Trophoblast cell (in vitro differentiated cells and primary cell): ENCODE measurements at regions not wholly inside any gene's neighbourhood (a gene's known extent, or its start where the extent isn't known, plus 50 kb on each side); places are given as distances from the start of the nearest gene placed in this dataset.

Source experiments
- DNase-seq, 2 donors: peaks; one replicate each; pipeline ENCODE4 v3.0.0-alpha.2; 2016
- H2AFZ ChIP-seq: 2 replicates; pipeline ENCODE4 v1.6.1; 2013; ENCODE audit warnings: low read length, moderate library complexity, mild to moderate bottlenecking; ENCODE audit not compliant: insufficient read depth, poor library complexity
- H2AK5ac ChIP-seq: 2 replicates; pipeline ENCODE4 v1.6.1; 2013; ENCODE audit warnings: mild to moderate bottlenecking, low read length
- H2BK120ac ChIP-seq: 2 replicates; pipeline ENCODE4 v1.6.1; 2013; ENCODE audit warnings: low read length, mild to moderate bottlenecking, moderate library complexity; ENCODE audit not compliant: insufficient read depth, poor library complexity
- H2BK12ac ChIP-seq: 2 replicates; pipeline ENCODE4 v1.6.1; 2013; ENCODE audit warnings: mild to moderate bottlenecking, low read length, moderate library complexity
- H2BK5ac ChIP-seq: 2 replicates; pipeline ENCODE4 v1.6.1; 2013; ENCODE audit warnings: low read length, low read depth, moderate library complexity, mild to moderate bottlenecking; ENCODE audit not compliant: poor library complexity
- H3K14ac ChIP-seq: 2 replicates; pipeline ENCODE4 v1.6.1; 2013; ENCODE audit warnings: mild to moderate bottlenecking, low read length
- H3K18ac ChIP-seq: 2 replicates; pipeline ENCODE4 v1.6.1; 2013; ENCODE audit warnings: mild to moderate bottlenecking, low read length
- H3K23ac ChIP-seq: 2 replicates; pipeline ENCODE4 v1.6.1; 2013; ENCODE audit warnings: low read length
- H3K27ac ChIP-seq: 2 replicates; pipeline ENCODE4 v1.5.1; 2013; ENCODE audit warnings: low read depth, mild to moderate bottlenecking, inconsistent platforms, low read length, moderate library complexity
- H3K27me3 ChIP-seq: 2 replicates; pipeline ENCODE4 v1.6.1; 2013; ENCODE audit warnings: inconsistent platforms, mild to moderate bottlenecking, low read length, moderate library complexity; ENCODE audit not compliant: insufficient read depth
- H3K36me3 ChIP-seq, 2 experiments: 1 replicate in 1 of 2; 2 replicates in 1 of 2; pipeline ENCODE4 v1.6.1; 2013; ENCODE audit warnings: low read length in 2 of 2, mild to moderate bottlenecking in 2 of 2, moderate library complexity in 1 of 2; ENCODE audit not compliant: insufficient read depth in 2 of 2, control insufficient read depth in 1 of 2
- H3K4ac ChIP-seq: 2 replicates; pipeline ENCODE4 v1.6.1; 2013; ENCODE audit warnings: low read depth, mild to moderate bottlenecking, low read length, moderate library complexity
- H3K4me1 ChIP-seq, 2 experiments: 1 replicate in 1 of 2; 2 replicates in 1 of 2; pipeline ENCODE4 v1.6.1; 2013; ENCODE audit warnings: low read length in 2 of 2, mild to moderate bottlenecking in 2 of 2, moderate library complexity in 1 of 2; ENCODE audit not compliant: insufficient read depth in 2 of 2, control insufficient read depth in 1 of 2
- H3K4me2 ChIP-seq: 2 replicates; pipeline ENCODE4 v1.6.1; 2013; ENCODE audit warnings: inconsistent platforms, mild to moderate bottlenecking, low read length, moderate library complexity
- H3K4me3 ChIP-seq: 2 replicates; pipeline ENCODE4 v1.5.1; 2013; ENCODE audit warnings: mild to moderate bottlenecking, low read depth, low read length, inconsistent platforms
- H3K79me1 ChIP-seq: one replicate; pipeline ENCODE4 v1.6.1; 2013; ENCODE audit warnings: low read length
- H3K79me2 ChIP-seq: 2 replicates; pipeline ENCODE4 v1.6.1; 2013; ENCODE audit warnings: low read length, mild to moderate bottlenecking; ENCODE audit not compliant: control insufficient read depth, insufficient read depth, poor library complexity
- H3K9ac ChIP-seq: 2 replicates; pipeline ENCODE4 v1.6.1; 2013; ENCODE audit warnings: mild to moderate bottlenecking, low read length
- H3K9me3 ChIP-seq: 2 replicates; pipeline ENCODE4 v1.6.1; 2013; ENCODE audit warnings: low read depth, mild to moderate bottlenecking, control low read depth, inconsistent platforms, low read length; ENCODE audit not compliant: insufficient read depth
- H4K12ac ChIP-seq: 2 replicates; pipeline ENCODE4 v1.6.1; 2013; ENCODE audit warnings: low read depth, mild to moderate bottlenecking, low read length, moderate library complexity
- H4K8ac ChIP-seq: 2 replicates; pipeline ENCODE4 v1.6.1; 2013; ENCODE audit warnings: low read depth, mild to moderate bottlenecking, low read length, moderate library complexity
- H4K91ac ChIP-seq: one replicate; pipeline ENCODE4 v1.6.1; 2013; ENCODE audit warnings: low read depth, mild to moderate bottlenecking, low read length, moderate library complexity
- WGBS: extraction: QIAGEN DNeasy Blood & Tissue Kit; methylation state at CpG from one replicate; pipeline ENCODE4 v1.1.7; 2013; ENCODE audit warnings: missing lambda C conversion rate; ENCODE audit not compliant: insufficient read length, insufficient coverage; ENCODE audit errors: extremely low coverage; 5-methylcytosine and 5-hydroxymethylcytosine counted together

DNA sequence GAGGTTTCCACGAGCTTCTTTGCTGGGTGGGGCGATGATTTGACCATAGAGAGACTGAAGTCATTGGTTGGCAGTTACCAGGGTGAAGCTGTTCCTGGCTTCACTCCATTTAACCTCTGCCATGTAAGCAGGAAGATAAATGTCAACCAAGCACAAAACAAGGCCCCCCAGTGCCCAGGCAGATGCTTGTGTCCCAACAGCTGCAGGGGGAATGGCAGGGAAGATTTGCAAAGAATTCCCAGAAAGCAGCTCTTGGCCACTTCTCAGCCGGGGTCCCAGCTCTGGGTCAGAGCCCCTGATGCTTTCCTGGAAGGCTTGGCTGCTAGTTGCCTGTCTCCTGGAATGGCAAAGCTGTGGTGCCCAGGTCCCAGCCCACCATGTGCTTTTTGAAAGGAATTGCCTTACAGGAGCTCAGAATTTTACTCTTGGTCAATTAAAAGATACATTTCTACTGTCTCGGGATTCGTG lies 383.4 kb downstream of the ENC1 start:
- peak overlapping the region; percentile 43 for H2BK12ac ChIP-seq
- H2BK120ac ChIP-seq: peak overlapping the region; percentile 27
- no peaks in the 10 kb centered on the region for H3K27me3 ChIP-seq
- no peak overlapping the region for H3K18ac ChIP-seq
- no peaks in the 10 kb centered on the region for H3K36me3 ChIP-seq
- H2BK5ac ChIP-seq: no peak overlapping the region
- H4K91ac ChIP-seq: peak overlapping the region; percentile 43
- H3K23ac ChIP-seq: no peak overlapping the region
- peaks cover 1% of the 10 kb centered on the region for H3K9me3 ChIP-seq
- peak overlapping the region; percentile 68 for H2AK5ac ChIP-seq
- H3K4ac ChIP-seq: no peak overlapping the region
- H3K27ac ChIP-seq: no peak overlapping the region
- H3K9ac ChIP-seq: no peak overlapping the region
- peaks cover 0 to 2% of the 10 kb centered on the region in 2 experiments for H3K4me1 ChIP-seq
- H2AFZ ChIP-seq: no peak overlapping the region
- H3K14ac ChIP-seq: no peak overlapping the region
- no peaks in the 10 kb centered on the region for H3K79me1 ChIP-seq
- WGBS: no CpG with 5 or more reads among the region's 5 CpGs
- DNase-seq: no peak
- H4K12ac ChIP-seq: no peak overlapping the region
- no peak overlapping the region for H3K4me2 ChIP-seq
- H3K79me2 ChIP-seq: no peaks in the 10 kb centered on the region
- no peak overlapping the region for H3K4me3 ChIP-seq
- H4K8ac ChIP-seq: peak overlapping the region; percentile 64

DNA sequence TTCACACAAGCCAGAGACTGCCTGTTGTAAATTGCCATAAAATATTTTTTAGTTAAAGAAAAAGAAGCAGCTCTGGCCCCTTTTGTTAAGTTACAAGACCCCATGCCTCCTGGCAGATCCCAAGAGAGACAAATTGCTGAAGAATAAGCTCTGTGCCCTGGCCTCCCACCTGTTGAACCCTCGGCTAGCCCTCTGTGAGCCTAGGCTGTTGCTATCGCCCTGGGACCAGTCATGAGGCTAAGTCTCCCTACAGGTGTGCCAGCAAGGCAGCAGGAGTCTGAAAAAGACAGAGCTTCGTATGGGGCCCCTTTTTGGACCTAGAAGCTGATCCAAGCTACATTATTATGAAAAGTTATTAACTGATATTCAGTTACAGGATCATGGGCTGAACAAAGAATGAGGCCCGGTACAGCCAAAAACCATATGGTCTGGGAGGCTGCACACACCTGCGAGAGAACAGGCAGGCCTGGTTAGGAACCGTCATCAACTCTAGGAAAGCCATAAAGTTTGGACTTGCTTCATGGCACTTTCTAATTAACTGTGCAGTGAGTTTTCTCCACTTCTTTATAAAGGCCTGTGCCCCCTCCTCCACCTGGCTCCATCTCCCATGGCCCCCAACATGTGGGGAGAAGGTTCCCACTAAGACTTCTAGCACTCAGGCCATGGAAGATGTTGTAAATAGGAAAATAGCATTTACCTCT lies 384.7 kb downstream of the ENC1 start:
- no peak overlapping the region for H4K12ac ChIP-seq
- no peaks in the 10 kb centered on the region for H3K36me3 ChIP-seq
- H3K9me3 ChIP-seq: peaks cover 1% of the 10 kb centered on the region
- no peaks in the 10 kb centered on the region for H3K79me2 ChIP-seq
- H4K91ac ChIP-seq: peak overlapping the region; percentile 15
- H4K8ac ChIP-seq: no peak overlapping the region
- H3K79me1 ChIP-seq: peaks cover 6% of the 10 kb centered on the region
- no CpG with 5 or more reads among the region's 6 CpGs for WGBS
- no peak overlapping the region for H3K14ac ChIP-seq
- no peak overlapping the region for H3K4me3 ChIP-seq
- no peak overlapping the region for H3K9ac ChIP-seq
- no peak overlapping the region for H2AFZ ChIP-seq
- no peak overlapping the region for H2AK5ac ChIP-seq
- H2BK120ac ChIP-seq: peak overlapping the region; percentile 27
- H3K4ac ChIP-seq: no peak overlapping the region
- H2BK5ac ChIP-seq: no peak overlapping the region
- DNase-seq: no peak
- peak overlapping the region; percentile 44 for H2BK12ac ChIP-seq
- no peaks in the 10 kb centered on the region for H3K27me3 ChIP-seq
- peaks cover 0 to 11% of the 10 kb centered on the region in 2 experiments for H3K4me1 ChIP-seq
- no peak overlapping the region for H3K27ac ChIP-seq
- H3K4me2 ChIP-seq: no peak overlapping the region
- no peak overlapping the region for H3K18ac ChIP-seq
- no peak overlapping the region for H3K23ac ChIP-seq

DNA sequence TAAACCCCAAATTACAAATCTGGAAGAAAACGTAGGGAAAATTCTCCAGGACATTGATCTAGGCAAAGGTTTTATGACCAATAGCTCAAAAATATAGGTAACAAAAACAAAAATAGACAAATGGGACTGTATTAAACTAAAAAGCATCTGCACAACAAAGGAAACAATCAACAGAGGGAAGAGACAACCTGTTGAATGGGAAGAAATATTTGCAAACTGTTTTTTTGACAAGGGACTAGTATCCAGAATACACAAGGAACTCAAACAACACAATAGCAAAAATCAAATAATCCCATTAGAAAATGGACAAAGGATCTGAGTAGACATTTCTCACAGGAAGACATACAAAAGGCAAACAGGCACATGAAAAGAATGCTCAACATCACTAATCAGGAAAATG lies 386.3 kb downstream of the ENC1 start:
- Histone ChIP-seq H3K79me1 (peaks cover 11% of the 10 kb centered on the region), H4K91ac (no peak overlapping the region), H3K4ac (no peak overlapping the region), H3K9ac (no peak overlapping the region), H3K23ac (no peak overlapping the region), H2BK120ac (no peak overlapping the region), H3K27me3 (no peaks in the 10 kb centered on the region), H2AFZ (no peak overlapping the region), H3K36me3 (no peaks in the 10 kb centered on the region), H2BK12ac (no peak overlapping the region), H4K12ac (no peak overlapping the region), H3K14ac (no peak overlapping the region), H3K4me1 (peaks cover 2 to 19% of the 10 kb centered on the region in 2 experiments), H3K18ac (no peak overlapping the region), H3K27ac (no peak overlapping the region), H2AK5ac (no peak overlapping the region), H3K9me3 (peaks cover 1% of the 10 kb centered on the region), H4K8ac (no peak overlapping the region), H3K4me2 (no peak overlapping the region), H3K79me2 (no peaks in the 10 kb centered on the region), H3K4me3 (no peak overlapping the region), H2BK5ac (no peak overlapping the region)
- DNase-seq: no peak
- WGBS: no CpG with 5 or more reads among the region's 1 CpG

- H3K4me2 ChIP-seq: no peak overlapping the region
- H2AFZ ChIP-seq: no peak overlapping the region
- peak overlapping the region; percentile 21 for H3K14ac ChIP-seq
- H3K4me1 ChIP-seq: peaks cover 2 to 17% of the 10 kb centered on the region in 2 experiments
- H3K36me3 ChIP-seq: no peaks in the 10 kb centered on the region
- peak overlapping the region; percentile 88 for H2BK120ac ChIP-seq
- no peaks in the 10 kb centered on the region for H3K79me2 ChIP-seq
- no CpG with 5 or more reads among the region's 2 CpGs for WGBS
- H2BK12ac ChIP-seq: peak overlapping the region; percentile 73
- H3K18ac ChIP-seq: no peak overlapping the region
- peak overlapping the region; percentile 29 for H2BK5ac ChIP-seq
- H3K27me3 ChIP-seq: no peaks in the 10 kb centered on the region
- no peak overlapping the region for H3K27ac ChIP-seq
- H3K79me1 ChIP-seq: peaks cover 12% of the 10 kb centered on the region
- H4K8ac ChIP-seq: no peak overlapping the region
- no peak overlapping the region for H3K4ac ChIP-seq
- DNase-seq: no peak
- no peak overlapping the region for H4K12ac ChIP-seq
- H3K9me3 ChIP-seq: peaks cover under 1% of the 10 kb centered on the region
- H4K91ac ChIP-seq: peak overlapping the region; percentile 75
- no peak overlapping the region for H3K23ac ChIP-seq
- no peak overlapping the region for H3K9ac ChIP-seq
- H2AK5ac ChIP-seq: peak overlapping the region; percentile 51
- no peak overlapping the region for H3K4me3 ChIP-seq
Measured at GRCh38 chr5:74252044-74252443, 388.5 kb downstream of the ENC1 start.
